GM18909 (cell line): ENCODE measurements at regions not wholly inside any gene's neighbourhood (a gene's known extent, or its start where the extent isn't known, plus 50 kb on each side); places are given as distances from the start of the nearest gene placed in this dataset.

ENCODE experiments used
- ATAC-seq: cut with Tn5 transposase; IDR thresholded peaks from one replicate; pipeline ENCODE4 v1.9.1; 2021; ENCODE audit warnings: mild to moderate bottlenecking; ENCODE audit not compliant: unreplicated experiment, poor library complexity

DNA sequence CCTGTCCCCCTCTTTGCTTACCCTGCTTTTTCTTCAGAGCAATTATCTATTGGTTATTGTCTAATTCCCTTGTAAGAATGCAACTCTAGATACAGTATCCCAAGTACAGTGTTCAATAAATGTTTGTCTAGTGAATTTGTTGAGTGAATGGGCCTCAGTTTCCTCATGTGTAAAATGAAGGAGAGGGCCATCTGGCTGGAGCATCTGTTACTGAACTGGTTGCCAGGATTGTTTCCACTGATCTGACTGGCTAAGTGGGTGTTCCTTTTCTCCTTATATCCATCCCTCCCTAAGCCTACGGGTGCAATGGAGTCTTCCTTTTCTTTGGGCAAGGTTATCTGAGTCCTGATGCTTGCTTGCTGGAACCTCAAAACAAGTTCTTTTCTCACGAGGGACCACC is 185.2 kb upstream of the RPS6KA3 start:
- no peak for ATAC-seq

DNA sequence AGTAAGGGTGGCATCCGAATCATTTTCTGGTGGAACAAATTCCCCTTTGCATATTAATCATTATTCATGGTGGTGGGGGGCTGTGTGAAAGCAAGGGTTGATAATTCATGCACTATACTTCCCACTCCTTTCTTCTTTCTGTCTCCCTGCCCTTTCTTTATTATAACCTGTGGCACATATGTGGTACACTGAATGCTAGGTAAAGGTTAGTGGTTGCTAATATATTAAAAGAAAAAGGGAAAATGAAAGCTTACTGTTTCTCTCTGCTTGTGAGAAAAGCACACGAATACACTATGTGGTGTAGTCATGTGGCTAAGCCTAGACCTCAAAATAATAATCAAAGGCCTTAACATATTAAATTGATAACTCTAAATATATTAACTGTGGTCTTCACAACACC is 178.4 kb upstream of the RPS6KA3 start:
- peak; percentile 56 for ATAC-seq

DNA sequence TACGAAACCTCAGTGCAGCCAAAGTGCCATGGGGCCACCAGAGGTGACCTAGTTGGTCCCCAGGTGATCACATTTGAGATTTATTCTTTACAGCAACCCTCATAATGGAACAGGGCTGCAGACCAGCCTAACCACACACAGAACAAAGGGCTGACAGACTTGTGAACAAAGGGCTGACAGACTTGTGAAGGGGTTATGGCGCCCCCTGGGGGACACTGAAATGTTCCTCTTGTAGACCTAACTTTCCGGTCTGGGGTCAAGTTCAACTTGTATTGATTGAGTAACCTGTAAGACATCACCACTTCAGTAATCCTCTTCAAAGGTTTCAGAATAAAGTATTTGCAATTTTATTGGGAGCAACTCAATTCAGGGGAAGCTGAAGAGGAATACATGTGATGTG is 175.9 kb upstream of the RPS6KA3 start:
- peak; percentile 83 for ATAC-seq

DNA sequence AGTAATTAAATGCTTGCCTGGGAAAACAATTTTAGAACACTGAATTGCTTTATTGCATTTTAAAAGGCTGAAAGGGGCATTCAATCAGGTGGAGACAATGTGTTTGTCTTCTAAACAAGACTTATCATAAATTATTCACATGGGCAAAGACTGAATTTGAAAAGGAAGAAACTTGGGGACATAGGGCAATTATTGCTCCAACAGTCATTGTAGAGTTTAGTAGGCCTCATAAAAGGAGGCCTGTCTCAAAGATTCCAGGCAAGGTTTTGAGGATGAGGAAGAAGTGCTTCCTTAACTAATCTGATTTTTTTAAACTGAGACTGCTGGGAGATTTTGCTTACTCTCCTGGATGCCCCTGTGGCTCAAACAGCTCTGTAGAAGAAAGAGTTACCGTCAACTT is 174.4 kb upstream of the RPS6KA3 start:
- ATAC-seq = no peak

DNA sequence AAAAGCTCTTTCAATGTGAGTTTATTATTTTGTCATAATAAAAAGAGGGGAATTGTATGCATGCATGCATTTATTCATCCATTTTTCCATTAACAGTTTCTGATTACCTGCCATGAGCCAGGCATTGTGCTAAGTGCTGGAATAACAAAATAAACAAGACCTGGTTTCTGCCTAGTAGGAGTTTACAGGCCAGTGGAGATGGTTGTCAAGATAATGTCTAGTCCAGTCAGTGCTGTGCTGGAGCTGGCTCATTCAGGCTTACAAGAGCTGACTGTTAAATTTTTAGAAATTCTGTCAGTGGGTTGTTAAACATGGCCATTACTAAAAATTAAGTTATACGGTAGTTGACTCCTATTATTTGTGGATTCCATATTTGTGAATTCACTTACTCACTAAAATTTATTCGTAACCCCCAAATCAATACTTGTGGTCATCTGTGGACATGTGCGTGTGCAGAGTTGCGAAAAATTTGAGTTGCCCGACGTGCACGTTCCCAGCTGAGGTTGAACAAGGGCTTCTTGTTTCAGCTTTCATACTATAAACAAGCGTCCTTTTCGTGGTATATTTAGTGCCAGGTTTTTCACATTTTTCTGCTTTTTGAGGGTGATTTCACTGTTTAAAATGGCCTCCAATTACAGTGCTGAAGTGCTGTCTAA is 172.3 kb upstream of the RPS6KA3 start:
- no peak for ATAC-seq

DNA sequence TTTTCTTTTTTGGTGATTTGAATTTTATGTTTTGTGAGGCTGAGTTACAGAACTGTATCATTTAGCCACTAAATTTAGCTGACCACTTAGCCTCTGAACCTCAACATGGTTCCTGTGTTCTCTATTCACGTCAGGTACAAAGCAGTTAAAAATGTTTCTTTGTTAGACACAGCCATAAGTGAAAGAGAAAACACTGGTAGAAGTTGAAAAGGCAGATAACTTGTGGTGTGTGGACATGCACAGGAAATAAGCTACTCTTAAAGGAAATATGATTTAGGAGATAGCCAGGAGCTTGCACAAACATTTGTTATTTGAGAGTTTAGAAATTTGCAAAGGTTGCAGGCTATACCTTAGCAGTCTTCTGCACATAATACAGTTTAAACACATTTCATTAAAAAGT is 171.0 kb upstream of the RPS6KA3 start:
- peak; percentile 47 for ATAC-seq

DNA sequence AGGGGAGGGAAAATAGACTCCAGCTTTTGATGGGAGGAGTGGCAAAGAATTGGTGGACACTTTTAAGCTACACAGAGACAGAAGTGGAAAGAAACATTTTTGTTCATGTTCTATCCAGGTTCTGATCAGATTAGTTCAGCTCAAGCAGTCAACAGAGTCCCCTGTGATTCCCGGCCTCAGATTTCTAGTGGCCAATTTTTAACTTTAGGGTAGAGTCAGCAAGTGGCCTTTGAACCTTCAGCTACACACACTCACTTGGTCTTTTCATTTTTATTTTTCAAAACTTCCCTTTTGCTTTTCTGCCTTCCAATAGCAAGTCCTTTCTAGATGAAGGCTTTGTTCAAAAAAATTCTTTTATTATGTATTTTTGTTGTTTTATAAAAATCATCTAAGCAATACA is 169.2 kb upstream of the RPS6KA3 start:
- no peak for ATAC-seq

DNA sequence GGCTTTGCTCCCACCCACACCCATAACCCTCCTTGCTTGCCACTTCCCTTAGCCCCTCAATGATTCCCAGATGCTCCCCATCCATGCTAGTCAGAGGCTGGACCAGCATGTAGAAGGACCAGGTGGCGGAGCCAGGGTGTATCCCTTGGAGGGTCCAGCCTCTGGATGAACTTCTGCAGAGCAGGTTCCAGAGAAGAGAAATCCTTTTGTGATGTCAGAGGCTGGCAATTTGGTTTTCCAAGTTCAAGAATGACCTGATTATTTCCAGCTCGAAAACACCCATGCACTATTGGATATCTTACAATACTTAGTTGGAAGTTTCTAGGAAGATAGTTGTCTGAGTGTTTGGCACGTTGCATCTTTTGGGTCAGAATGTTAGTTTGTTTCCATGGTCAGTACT is 168.3 kb upstream of the RPS6KA3 start:
- no peak for ATAC-seq

DNA sequence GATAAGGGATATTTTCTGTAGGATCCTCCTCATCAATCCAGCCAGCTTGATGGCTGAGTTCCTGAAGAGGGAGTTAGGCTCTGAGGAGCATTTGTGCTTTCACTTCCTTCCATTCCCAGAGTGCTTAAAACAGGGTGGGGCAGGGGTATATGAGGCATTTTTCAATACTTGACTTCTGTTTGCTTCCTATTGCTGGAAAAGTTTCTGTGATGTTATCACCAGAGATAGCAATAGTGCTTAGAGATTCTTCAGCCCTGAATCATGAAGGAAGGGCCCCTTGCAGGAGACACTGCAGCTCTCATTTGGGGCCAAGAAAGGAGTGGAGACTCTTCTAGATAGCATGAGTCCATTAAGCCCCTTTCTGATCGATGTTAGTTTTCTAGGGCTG is 166.7 kb upstream of the RPS6KA3 start:
- peak; percentile 9 for ATAC-seq

DNA sequence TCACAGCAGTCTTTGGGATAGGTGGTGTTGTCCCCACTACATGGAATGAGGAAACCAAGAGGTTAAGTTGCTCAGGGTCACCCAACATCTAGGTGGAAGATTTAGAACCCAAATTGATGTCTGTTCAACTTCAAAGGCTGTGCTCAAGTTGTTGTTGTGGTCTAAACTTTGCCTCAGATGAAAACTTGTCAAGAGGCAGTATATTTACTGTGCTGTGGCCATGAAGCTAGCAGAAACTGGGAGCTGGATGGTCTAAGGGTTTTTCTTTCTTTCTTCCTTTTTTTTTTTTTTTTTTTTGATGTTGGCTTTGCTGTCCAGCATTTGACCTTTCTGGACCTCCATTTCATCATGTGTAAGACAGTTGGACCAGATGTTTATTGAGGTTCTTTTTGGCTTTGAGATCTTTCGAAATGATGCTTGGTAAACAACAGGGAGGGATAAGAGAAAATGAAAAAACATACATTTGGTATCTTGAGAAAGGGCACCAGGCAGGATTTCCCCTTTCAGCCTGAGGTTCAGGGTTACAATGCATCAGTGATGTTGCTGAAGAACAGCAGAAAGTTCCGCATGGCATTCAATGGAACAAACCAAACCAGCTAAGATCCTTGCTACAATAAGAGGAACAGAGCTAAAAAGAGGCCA is 166.2 kb upstream of the RPS6KA3 start:
- peak; percentile 52 for ATAC-seq

DNA sequence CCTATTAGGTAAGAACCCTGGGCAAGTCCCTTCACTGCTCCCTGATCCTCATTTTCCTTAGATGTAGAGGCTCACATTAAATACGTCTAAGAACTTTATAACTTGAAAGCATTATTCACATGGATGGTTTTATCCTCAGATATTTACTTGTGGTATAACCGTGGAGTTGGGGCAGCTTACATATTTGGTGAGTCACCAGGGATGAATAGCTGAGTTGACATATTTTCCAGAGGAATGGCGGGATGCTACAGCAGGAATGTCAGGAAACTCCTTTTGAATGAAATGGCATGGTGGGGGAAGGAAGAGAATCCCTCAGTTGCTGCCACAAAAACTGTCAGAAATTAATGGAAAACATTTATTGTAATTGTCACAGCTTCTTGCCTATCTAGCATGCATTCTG is 165.3 kb upstream of the RPS6KA3 start:
- no peak for ATAC-seq

DNA sequence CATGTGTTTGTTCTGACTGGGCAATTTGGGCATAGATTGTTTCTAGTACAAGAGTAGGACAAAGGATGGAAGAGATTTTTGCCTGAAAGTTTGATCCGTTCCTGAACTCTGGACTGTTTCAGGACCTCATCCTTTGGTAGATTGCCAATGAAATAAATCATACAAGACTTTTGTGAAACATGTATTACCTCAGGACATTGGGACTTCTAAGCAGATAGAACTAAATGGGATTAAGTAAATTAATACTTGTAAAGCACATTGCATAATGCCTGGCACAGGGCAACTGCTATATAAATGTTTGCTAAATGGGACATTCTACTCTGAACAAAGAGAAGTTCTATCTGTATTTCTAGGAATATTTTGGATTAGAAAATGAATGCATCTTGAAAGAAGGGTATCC is 164.8 kb upstream of the RPS6KA3 start:
- ATAC-seq = no peak

DNA sequence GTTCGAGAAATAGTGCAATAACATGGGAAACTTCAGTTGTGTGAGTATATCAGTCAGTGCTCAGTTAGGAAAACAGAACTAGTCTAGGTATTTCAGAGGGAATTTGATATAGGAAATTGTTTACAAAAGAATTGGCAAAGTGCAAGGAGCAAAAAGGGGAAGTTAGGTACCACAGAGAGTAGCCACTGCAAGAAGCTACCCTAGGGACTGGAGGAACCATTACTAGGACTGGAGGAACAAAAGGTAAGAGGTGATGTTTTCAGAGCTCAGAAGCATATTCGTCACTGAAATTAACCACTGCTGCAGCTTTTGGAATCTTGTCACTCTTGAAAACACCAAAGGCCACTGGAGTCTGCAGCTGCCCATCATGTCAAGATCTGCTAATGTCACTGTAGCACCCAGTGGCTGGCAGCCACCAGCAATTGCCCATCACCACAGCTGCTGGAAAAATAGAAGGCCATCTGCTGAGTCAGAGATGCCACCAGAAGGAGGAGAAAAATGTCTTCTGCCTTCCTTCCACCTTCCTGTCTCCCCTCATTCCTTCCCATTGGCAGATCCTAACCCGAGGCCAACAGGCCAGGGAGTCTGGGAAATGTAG is 160.6 kb upstream of the RPS6KA3 start:
- no peak for ATAC-seq

DNA sequence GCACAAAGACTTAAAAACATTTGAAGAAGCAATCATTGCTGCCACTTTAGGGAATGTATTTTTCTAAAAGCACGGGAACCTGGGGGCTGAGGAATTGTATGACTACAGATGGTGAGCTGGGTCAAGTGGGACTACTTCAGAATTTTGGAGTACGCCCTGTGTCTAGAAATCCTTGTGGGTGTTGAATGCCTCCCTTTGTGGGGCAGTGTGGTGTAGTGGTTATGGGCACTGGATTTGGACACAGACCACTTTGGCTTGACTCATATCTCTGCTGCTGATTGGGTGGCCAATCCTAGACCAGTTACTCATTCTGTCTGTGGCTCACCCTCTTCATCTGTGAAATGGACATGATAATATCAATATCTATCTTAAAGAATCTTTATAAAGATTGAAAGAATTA is 155.0 kb upstream of the RPS6KA3 start:
- no peak for ATAC-seq

DNA sequence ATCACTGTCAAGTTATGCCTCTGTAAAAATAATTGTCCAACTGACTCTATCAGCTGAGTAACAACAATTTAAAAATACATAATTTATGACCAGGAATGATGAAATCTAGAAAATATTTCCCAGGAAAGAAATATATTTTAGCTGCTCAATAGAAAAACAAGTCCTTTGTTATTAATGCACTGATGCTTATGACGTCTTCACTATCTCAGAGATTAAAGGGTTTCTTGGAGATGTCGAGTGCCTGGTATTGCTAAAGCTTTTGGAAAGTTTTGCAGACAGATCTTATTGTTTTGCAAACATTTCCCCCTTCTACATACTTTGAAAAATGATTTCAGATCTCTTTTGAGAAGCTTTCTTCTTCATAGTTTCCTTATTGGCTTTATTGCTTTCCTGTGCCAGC is 154.6 kb upstream of the RPS6KA3 start:
- ATAC-seq = no peak

DNA sequence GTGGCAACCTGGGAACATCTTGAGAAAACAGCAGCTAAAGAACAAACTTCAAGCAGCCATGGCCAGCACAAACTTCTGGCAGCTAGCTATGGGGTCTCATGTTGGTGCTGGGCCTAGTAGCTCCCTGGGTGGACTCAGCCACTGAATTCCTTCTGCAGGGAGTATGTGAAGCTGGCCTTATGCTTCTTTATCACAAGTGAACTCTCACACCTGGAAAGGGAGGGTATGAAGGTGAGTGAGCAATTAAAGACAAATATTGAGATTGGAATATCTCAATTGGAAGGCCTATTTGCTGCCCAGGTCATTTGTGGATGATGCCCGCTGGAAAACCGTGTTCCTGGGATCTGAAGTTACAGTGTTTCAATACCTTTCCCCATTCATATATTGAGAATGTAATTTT is 153.3 kb upstream of the RPS6KA3 start:
- no peak for ATAC-seq

DNA sequence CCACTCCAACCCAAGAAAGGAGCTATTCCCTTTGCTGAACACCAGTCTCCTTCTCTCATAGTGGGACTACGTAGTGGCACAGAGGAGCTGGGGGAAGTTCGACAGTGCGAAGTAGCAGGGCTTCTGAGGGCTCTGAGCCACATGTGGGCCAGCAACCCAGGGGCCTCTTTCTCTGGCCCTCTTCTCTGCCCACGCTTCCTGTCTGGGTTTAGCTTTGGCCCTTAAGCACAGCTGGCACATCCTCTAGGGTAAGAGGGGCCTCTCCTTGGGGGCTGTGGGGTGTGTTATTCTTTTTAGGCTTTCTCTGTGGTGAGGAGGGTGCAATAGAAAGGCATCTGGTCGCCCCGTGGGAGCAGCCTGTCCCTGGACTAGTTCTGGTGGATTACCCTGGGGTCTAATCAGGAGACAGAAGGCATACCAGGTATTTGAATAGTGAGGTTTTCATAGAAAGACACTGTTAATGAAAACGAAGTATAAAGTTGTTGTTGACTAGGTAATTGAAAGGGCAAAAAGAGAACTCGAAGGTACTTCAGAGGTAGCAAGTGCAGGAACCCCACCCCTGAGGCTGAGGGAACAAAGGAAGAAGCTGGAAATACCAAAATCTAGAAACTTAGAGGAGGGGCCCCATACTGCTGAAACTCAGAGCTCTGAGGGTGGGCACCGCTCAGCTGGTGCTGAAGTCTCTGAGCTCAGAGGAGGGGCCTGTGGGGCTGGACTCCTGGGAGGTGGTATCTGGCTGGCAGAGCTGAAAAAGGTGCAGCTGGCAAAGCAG is 151.9 kb upstream of the RPS6KA3 start:
- ATAC-seq = peak; percentile 89

DNA sequence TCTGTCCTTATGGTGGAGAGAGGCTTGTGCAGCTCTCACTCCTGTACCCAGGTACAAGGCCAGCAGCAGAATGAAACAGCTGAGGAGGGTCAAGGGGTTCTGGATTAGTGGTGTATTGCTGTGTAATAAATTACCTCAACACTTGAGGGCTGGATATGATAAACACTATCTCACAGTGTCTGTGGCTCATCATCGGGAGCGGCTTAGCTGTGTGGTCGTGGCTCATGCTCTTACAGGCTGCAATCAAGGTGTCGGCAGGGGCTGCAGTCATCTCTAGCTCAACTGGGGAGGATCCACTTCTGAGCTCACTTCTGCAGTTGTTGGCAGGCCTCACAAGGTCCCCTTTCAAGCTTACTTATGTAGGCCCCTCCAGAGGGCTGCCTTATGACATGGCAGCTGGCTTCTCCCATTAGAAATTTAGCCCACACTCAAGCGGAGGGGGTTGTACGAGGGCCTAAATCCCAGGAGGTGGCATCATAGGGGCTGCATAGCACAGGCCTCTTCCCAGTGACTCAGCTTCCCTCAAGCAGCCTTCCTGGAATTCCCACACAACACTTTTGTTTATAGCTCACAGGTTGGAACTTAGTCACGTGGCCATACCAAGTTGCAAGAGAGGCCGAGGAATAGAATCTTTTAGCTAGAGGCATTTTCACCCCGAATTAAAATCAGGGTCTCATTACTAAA is 148.2 kb upstream of the RPS6KA3 start:
- ATAC-seq = no peak

DNA sequence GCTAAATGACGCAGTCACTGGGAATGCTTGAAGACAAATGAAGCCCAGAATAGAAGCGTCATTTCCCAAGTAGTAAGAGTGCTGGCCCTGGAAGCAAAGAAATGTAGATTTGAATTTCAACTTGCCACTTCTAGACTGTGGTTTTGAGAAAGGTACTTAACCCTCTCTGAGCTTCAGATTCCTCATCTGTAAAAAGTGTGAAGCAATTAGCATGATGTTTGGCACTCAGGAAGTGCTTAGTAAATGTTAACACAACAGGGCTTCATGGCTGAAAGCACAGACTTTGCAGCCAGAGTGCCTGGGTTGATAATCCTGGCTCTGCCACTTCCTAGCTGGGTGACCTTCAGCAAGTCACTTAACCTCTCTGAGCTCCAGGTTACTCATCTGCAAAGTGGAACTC is 147.4 kb upstream of the RPS6KA3 start:
- ATAC-seq = no peak

DNA sequence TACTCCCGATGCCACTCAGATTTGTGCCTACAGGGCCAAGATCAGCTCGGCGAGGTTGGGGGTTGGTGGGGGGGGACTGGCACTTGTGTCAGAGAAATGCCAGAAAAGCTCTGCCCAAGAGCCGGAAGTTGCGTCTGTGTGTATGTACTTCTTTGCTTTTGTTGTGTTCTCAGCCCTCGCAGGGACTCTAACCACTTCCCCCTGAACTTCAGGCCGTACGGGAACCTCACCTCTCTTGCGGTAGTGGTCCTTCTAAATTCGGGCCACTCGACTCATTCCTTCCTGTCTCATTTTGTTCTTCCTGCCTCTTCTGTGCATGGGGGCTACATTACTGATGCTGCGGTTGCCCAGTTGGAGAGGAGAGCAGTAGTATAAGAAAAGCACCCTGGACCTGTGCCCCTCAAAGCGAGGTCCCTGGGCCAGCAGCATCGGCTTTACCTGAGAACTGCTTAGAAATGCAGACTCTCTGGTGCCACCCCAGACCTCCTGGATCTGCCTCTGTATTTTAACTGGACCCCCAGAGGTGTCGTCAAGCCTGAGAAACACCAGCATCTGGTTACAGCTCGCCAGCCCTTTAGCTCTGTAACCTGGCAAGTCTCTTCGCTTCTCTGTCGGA is 146.3 kb upstream of the RPS6KA3 start:
- peak; percentile 70 for ATAC-seq
